ENCODE measurements at regions not wholly inside any gene's neighbourhood (a gene's known extent, or its start where the extent isn't known, plus 50 kb on each side); places are given as distances from the start of the nearest gene placed in this dataset.

- no peaks in the 10 kb centered on the region for H3K27me3 ChIP-seq (replicated peaks in 1 of 7)
- no peaks in the 10 kb centered on the region for H3K4me1 ChIP-seq
- no peak for TF ChIP-seq POLR2AphosphoS5 (IDR thresholded peaks at IDR 0.05)
- no peak for TF ChIP-seq POLR2A (IDR thresholded peaks at IDR 0.05)
- TF ChIP-seq, protein P1, sequence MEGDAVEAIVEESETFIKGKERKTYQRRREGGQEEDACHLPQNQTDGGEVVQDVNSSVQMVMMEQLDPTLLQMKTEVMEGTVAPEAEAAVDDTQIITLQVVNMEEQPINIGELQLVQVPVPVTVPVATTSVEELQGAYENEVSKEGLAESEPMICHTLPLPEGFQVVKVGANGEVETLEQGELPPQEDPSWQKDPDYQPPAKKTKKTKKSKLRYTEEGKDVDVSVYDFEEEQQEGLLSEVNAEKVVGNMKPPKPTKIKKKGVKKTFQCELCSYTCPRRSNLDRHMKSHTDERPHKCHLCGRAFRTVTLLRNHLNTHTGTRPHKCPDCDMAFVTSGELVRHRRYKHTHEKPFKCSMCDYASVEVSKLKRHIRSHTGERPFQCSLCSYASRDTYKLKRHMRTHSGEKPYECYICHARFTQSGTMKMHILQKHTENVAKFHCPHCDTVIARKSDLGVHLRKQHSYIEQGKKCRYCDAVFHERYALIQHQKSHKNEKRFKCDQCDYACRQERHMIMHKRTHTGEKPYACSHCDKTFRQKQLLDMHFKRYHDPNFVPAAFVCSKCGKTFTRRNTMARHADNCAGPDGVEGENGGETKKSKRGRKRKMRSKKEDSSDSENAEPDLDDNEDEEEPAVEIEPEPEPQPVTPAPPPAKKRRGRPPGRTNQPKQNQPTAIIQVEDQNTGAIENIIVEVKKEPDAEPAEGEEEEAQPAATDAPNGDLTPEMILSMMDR (IDR thresholded peaks at IDR 0.05 in 8 of 11, conservative IDR thresholded peaks at IDR 0.05 in 3 of 11) = no peak
- H3K4me3 ChIP-seq = no peak overlapping the region
- no peak for DNase-seq
- no peaks in the 10 kb centered on the region for H3K36me3 ChIP-seq
- 37 to 71% (median 48%) methylated on average over 3 of the region's 3 CpGs for WGBS, 5 donors
- H3K9me3 ChIP-seq = peaks cover 0 to 2% (median 0%) of the 10 kb centered on the region in 8 donors
- no peak overlapping the region for H3K27ac ChIP-seq
- intact Hi-C loops (cut with DNase I; ENCODE audit: low total_unique reads) = no loop called here
These were observed 607.5 kb downstream of the SLC6A15 start for GRCh38 chr12:84305144-84305543.

DNA sequence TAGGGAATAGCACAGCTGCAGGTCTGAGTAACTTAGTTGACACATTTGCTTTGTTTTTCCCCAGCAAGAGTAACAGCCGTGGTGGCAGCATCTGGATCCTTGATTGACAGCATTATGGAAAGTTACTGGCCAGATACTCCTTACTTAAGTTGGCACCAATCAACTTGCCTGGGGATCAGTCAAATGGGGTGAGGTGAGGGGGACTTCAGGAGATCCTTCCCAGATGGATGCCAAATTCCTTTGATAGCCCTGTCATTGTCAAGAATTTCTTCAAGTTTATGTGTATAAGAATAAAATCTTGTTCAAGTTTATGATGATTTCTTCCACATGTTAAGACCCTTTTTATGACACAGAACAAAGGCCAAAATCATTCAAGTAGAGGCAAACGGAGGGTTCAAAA lies 618.4 kb downstream of the SLC6A15 start:
- TF ChIP-seq POLR2AphosphoS5 (IDR thresholded peaks at IDR 0.05) (no peak), POLR2A (IDR thresholded peaks at IDR 0.05) (no peak)
- TF ChIP-seq, protein P1 (IDR thresholded peaks at IDR 0.05 in 8 of 11, conservative IDR thresholded peaks at IDR 0.05 in 3 of 11) = no peak

GRCh38 chr12:84290168-84290567 lies 622.4 kb downstream of the SLC6A15 start:
- peaks cover 0 to 3% (median 0%) of the 10 kb centered on the region in 8 donors for H3K9me3 ChIP-seq
- no peak for DNase-seq
- intact Hi-C loops (cut with DNase I; ENCODE audit: low total_unique reads) = no loop called here
- H3K4me1 ChIP-seq = no peaks in the 10 kb centered on the region
- no peaks in the 10 kb centered on the region for H3K27me3 ChIP-seq (replicated peaks in 1 of 7)
- no peak overlapping the region for H3K27ac ChIP-seq
- no peaks in the 10 kb centered on the region for H3K36me3 ChIP-seq
- TF ChIP-seq, protein P1 (IDR thresholded peaks at IDR 0.05 in 8 of 11, conservative IDR thresholded peaks at IDR 0.05 in 3 of 11) = no peak
- TF ChIP-seq POLR2A (IDR thresholded peaks at IDR 0.05) (no peak), POLR2AphosphoS5 (IDR thresholded peaks at IDR 0.05) (no peak)
- no peak overlapping the region for H3K4me3 ChIP-seq

More for the DNA sequence above, 618.4 kb downstream of the SLC6A15 start:
- Histone ChIP-seq H3K27me3 (replicated peaks in 1 of 7) (no peaks in the 10 kb centered on the region), H3K4me1 (no peaks in the 10 kb centered on the region), H3K9me3 (peaks cover 0 to 26% (median 11%) of the 10 kb centered on the region in 8 donors), H3K36me3 (no peaks in the 10 kb centered on the region), H3K27ac (no peak overlapping the region), H3K4me3 (no peak overlapping the region)
- WGBS, 5 donors = 50 to 64% (median 61%) methylated on average over 2 of the region's 2 CpGs
- intact Hi-C loops (cut with DNase I; ENCODE audit: low total_unique reads) = no loop called here
- no peak for DNase-seq

GRCh38 chr12:84277986-84278385 lies 634.6 kb downstream of the SLC6A15 start:
- no peaks in the 10 kb centered on the region for H3K4me1 ChIP-seq
- no peak for DNase-seq
- H3K27me3 ChIP-seq (replicated peaks in 1 of 7) = no peaks in the 10 kb centered on the region
- no peak overlapping the region for H3K27ac ChIP-seq
- no peaks in the 10 kb centered on the region for H3K36me3 ChIP-seq
- H3K4me3 ChIP-seq = no peak overlapping the region
- 58 to 80% (median 73%) methylated on average over 2 of the region's 2 CpGs for WGBS, 5 donors
- peaks cover 0 to 13% (median 1%) of the 10 kb centered on the region in 8 donors for H3K9me3 ChIP-seq
- TF ChIP-seq POLR2AphosphoS5 (IDR thresholded peaks at IDR 0.05) (no peak), POLR2A (IDR thresholded peaks at IDR 0.05) (no peak)
- TF ChIP-seq, protein P1 (IDR thresholded peaks at IDR 0.05 in 8 of 11, conservative IDR thresholded peaks at IDR 0.05 in 3 of 11) = no peak
- intact Hi-C loops (cut with DNase I; ENCODE audit: low total_unique reads) = no loop called here

All from spleen (tissue), 11 donors.